HG03097 (cell line): ENCODE measurements at regions not wholly inside any gene's neighbourhood (a gene's known extent, or its start where the extent isn't known, plus 50 kb on each side); places are given as distances from the start of the nearest gene placed in this dataset.

ENCODE experiments used
- ATAC-seq: cut with Tn5 transposase; IDR thresholded peaks from one replicate; pipeline ENCODE4 v1.9.1; 2021; ENCODE audit not compliant: unreplicated experiment, low FRiP score

GRCh38 chr1:184301227-184301626 is 85.6 kb upstream of the C1orf21 start:
- no peak for ATAC-seq

- ATAC-seq = no peak
Observed at GRCh38 chr1:184302346-184302745, 84.5 kb upstream of the C1orf21 start.

GRCh38 chr1:184310157-184310819 is 76.5 kb upstream of the C1orf21 start:
- no peak for ATAC-seq

GRCh38 chr1:184311580-184311979 is 75.2 kb upstream of the C1orf21 start:
- ATAC-seq = no peak

DNA sequence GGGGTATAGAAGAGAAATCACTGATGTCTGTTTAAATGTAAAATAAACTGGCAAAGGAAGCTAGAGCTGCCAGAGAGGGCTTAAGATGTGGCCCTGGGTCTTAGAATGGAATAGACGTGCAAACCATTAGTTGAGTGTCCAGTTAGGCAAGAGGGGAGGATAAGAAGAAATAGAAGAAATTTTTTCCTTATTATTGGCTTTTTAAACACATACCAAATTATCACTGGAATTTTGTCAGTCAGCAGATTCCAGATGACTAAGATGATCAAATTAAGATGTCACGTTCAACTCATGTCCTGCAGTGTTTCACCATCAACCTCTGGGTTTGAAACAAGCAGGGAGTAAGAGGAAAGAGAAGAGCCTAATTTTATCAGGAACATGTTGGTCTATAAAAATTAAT is 71.6 kb upstream of the C1orf21 start:
- no peak for ATAC-seq

- no peak for ATAC-seq
Observed at GRCh38 chr1:184319879-184320278, 67.0 kb upstream of the C1orf21 start.

DNA sequence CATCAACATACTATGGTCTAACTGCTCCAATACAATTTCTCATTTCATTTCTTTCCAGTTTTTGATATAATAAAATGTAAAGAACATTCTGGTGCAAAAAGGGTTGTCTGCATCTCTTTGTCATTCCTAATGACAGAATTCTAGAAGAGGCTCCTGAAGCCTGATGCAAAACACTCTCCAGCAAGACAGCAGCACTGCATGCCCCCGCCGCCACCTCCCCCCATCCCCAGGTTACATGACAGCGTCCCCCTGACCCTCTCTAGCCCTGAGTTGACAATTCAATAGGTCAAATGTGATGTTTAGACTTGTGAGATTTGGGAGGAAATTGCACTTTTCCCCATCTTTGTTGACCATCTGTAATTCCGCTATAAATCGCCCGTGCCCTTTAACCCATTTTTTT is 64.6 kb upstream of the C1orf21 start:
- ATAC-seq = no peak

DNA sequence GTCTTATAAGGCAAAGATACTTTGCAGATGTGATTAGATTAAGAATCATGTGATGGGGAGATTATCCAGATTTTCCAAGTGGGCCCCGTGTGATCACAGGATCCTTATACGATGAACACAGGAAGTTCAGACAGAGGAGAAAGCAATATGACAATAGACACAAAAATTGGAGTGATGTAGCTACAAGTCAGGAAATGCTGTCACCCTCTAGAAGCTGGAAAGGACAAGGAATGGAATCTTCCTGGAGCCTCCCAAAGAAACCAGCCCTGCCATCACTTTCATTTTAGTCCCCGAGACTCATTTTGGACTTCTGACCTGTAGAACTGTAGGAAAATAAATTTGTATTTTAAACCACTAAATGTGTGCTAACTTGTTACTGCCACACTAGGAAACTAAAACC is 61.9 kb upstream of the C1orf21 start:
- no peak for ATAC-seq

DNA sequence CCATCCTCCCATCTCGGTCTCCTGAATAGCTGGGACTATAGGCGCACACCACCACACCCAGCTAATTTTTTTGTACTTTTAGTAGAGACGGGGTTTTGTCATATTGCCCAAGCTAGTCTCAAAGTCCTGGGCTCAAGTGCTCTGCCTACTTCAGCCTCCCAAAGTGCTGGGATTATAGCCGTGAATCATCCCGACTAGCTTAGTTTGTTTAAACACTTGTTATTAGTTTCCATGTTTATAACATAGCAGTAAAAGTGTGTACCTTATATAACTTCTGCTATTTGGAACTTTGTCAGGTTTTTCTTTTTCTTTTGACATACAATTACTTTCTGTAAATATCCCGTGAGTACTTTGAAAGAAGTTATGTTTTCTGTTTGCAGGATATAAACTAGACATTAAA is 60.6 kb upstream of the C1orf21 start:
- no peak for ATAC-seq

- ATAC-seq = no peak
Observed at GRCh38 chr1:184329245-184329953, 57.4 kb upstream of the C1orf21 start.

DNA sequence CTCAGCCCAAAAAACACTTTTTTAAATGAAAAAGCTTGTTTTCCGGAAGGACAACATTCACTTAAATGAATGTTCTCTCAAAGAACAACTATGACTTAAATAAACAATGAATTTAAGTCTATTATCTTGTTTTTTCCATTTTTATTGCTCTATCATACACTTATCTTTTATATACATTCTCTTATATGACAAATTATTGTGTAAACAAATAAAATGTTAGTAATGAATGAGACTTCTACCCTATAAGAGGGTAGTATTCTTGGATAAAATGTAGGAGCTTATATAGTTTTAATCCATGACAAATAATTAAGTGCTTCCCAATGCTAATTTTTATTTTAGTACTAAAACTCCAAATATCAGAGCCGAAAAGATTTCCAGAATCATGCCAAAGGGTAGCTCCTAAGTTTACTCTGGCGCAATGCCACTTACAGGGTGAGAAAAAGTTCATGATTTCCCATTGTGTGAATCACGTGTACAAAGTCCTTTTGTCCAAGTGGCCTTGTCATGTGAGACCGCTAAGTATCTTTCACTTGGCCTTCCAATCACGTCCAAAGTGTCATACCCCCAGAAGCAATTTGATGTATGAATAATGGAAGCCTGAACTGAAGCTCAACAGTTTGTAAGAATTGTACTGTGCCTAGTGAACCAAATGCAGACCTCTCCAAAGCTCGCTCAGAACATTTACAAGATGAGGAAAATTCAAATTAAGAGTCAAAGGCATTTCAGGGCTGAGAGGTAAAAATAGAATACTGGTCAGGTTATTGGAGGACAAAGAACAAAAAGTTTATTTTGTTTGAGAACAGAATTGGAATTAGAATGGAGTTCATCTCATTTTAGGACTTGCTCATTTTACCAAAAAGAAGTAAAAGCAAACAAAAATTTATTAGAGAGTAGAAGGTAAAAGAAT is 56.6 kb upstream of the C1orf21 start:
- ATAC-seq = no peak

DNA sequence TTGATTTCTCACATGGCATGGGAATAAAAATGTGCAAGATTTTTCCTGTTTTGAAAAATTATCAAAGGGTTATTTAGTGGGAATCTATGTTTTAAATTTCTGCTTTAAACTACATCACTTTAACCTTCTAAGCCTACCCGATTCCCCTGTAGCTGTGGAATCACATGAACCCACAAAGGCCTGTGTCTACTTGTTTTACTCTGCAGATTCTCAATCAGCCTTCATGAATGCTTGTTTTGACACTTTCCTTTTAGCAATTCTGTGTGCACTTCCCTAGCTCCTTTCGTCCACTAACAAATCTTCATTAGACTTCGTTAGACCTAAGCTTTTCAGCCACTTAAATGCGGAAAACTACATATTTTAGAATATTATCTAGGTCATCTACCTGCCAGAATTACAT is 56.0 kb upstream of the C1orf21 start:
- ATAC-seq = no peak
